ENCODE measurements at regions not wholly inside any gene's neighbourhood (a gene's known extent, or its start where the extent isn't known, plus 50 kb on each side); places are given as distances from the start of the nearest gene placed in this dataset.

GRCh38 chrX:109928596-109929335 is 74.1 kb upstream of the TMEM164 start:
- DNase-seq (ENCODE audit: low read depth in 1 of 2, low spot score in 1 of 2): no peak
- Histone ChIP-seq H3K27ac (replicated peaks) (no peak overlapping the region), H3K4me3 (replicated peaks; ENCODE audit: insufficient read depth, low read length) (no peak overlapping the region), H3K27me3 (ENCODE audit: insufficient read depth, poor library complexity, severe bottlenecking) (no peaks in the 10 kb centered on the region)
- TF ChIP-seq POLR2AphosphoS5 (IDR thresholded peaks at IDR 0.05; ENCODE audit: low read depth): no peak
- TF ChIP-seq, protein P1, sequence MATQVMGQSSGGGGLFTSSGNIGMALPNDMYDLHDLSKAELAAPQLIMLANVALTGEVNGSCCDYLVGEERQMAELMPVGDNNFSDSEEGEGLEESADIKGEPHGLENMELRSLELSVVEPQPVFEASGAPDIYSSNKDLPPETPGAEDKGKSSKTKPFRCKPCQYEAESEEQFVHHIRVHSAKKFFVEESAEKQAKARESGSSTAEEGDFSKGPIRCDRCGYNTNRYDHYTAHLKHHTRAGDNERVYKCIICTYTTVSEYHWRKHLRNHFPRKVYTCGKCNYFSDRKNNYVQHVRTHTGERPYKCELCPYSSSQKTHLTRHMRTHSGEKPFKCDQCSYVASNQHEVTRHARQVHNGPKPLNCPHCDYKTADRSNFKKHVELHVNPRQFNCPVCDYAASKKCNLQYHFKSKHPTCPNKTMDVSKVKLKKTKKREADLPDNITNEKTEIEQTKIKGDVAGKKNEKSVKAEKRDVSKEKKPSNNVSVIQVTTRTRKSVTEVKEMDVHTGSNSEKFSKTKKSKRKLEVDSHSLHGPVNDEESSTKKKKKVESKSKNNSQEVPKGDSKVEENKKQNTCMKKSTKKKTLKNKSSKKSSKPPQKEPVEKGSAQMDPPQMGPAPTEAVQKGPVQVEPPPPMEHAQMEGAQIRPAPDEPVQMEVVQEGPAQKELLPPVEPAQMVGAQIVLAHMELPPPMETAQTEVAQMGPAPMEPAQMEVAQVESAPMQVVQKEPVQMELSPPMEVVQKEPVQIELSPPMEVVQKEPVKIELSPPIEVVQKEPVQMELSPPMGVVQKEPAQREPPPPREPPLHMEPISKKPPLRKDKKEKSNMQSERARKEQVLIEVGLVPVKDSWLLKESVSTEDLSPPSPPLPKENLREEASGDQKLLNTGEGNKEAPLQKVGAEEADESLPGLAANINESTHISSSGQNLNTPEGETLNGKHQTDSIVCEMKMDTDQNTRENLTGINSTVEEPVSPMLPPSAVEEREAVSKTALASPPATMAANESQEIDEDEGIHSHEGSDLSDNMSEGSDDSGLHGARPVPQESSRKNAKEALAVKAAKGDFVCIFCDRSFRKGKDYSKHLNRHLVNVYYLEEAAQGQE (IDR thresholded peaks at IDR 0.05; ENCODE audit: insufficient replicate concordance, low read depth): no peak
- TF ChIP-seq, protein P2, sequence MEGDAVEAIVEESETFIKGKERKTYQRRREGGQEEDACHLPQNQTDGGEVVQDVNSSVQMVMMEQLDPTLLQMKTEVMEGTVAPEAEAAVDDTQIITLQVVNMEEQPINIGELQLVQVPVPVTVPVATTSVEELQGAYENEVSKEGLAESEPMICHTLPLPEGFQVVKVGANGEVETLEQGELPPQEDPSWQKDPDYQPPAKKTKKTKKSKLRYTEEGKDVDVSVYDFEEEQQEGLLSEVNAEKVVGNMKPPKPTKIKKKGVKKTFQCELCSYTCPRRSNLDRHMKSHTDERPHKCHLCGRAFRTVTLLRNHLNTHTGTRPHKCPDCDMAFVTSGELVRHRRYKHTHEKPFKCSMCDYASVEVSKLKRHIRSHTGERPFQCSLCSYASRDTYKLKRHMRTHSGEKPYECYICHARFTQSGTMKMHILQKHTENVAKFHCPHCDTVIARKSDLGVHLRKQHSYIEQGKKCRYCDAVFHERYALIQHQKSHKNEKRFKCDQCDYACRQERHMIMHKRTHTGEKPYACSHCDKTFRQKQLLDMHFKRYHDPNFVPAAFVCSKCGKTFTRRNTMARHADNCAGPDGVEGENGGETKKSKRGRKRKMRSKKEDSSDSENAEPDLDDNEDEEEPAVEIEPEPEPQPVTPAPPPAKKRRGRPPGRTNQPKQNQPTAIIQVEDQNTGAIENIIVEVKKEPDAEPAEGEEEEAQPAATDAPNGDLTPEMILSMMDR (IDR thresholded peaks at IDR 0.05; ENCODE audit: insufficient read depth, low read length): no peak
- TF ChIP-seq SPI1 (IDR thresholded peaks at IDR 0.05; ENCODE audit: borderline replicate concordance, low read depth): no peak
- TF ChIP-seq GABPA (IDR thresholded peaks at IDR 0.05; ENCODE audit: low read depth): no peak

DNA sequence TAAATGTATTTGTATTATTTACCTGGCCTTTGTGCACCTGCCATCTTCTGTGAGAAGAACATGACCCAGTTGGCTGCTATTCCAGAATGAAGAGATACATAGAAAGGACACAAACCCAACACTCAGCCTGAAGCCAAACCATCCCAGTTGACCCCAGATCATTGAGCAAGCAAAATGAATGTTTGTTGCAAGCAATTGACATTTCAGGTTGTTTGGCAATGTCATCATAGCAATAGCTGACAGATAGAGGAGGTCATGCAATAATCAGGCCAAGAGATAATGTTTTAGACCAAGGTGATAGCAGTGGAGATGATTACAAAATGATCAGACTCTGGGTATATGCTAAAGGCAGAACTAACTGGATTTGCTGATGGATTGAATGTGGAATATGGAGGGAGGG is 71.2 kb upstream of the TMEM164 start:
- Histone ChIP-seq H3K27ac (replicated peaks) (no peak overlapping the region), H3K4me3 (replicated peaks; ENCODE audit: insufficient read depth, low read length) (no peak overlapping the region), H3K27me3 (ENCODE audit: insufficient read depth, poor library complexity, severe bottlenecking) (no peaks in the 10 kb centered on the region)
- DNase-seq (ENCODE audit: low read depth in 1 of 2, low spot score in 1 of 2): no peak
- TF ChIP-seq SPI1 (IDR thresholded peaks at IDR 0.05; ENCODE audit: borderline replicate concordance, low read depth): no peak
- no peak for TF ChIP-seq GABPA (IDR thresholded peaks at IDR 0.05; ENCODE audit: low read depth)
- no peak for TF ChIP-seq POLR2AphosphoS5 (IDR thresholded peaks at IDR 0.05; ENCODE audit: low read depth)
- TF ChIP-seq, protein P2 (IDR thresholded peaks at IDR 0.05; ENCODE audit: insufficient read depth, low read length): no peak
- TF ChIP-seq, protein P1 (IDR thresholded peaks at IDR 0.05; ENCODE audit: insufficient replicate concordance, low read depth): no peak

DNA sequence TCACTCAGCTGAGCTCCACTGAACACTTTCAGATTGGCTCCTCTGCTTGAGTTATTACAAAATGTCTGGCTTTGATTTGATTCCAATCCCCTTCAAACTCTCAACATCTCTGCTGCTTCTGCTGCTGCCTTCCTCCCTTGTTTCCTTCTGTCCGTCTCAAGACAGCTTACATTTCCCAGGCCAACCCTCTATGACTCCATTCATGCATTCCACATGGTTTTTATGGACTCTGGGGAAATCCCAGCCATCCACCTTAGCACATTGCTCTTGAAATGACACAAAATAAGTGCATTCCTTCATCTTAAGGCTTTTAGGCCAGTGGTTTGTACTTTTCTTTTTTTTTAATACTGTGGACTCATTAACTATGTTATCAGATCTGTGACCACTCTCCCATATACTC is 68.5 kb upstream of the TMEM164 start:
- no peak overlapping the region for H3K4me3 ChIP-seq (replicated peaks; ENCODE audit: insufficient read depth, low read length)
- TF ChIP-seq, protein P1 (IDR thresholded peaks at IDR 0.05; ENCODE audit: insufficient replicate concordance, low read depth): no peak
- TF ChIP-seq, protein P2 (IDR thresholded peaks at IDR 0.05; ENCODE audit: insufficient read depth, low read length): no peak
- TF ChIP-seq POLR2AphosphoS5 (IDR thresholded peaks at IDR 0.05; ENCODE audit: low read depth) (no peak), GABPA (IDR thresholded peaks at IDR 0.05; ENCODE audit: low read depth) (no peak), SPI1 (IDR thresholded peaks at IDR 0.05; ENCODE audit: borderline replicate concordance, low read depth) (no peak)
- H3K27me3 ChIP-seq (ENCODE audit: insufficient read depth, poor library complexity, severe bottlenecking): no peaks in the 10 kb centered on the region
- H3K27ac ChIP-seq (replicated peaks): no peak overlapping the region
- DNase-seq (ENCODE audit: low read depth in 1 of 2, low spot score in 1 of 2): no peak
